ENCODE measurements at regions not wholly inside any gene's neighbourhood (a gene's known extent, or its start where the extent isn't known, plus 50 kb on each side); places are given as distances from the start of the nearest gene placed in this dataset.

GRCh38 chr10:78186572-78186971 is 152.9 kb downstream of the RPS24 start:
- DNase-seq (ENCODE audit: low read depth, low spot score): no peak

DNA sequence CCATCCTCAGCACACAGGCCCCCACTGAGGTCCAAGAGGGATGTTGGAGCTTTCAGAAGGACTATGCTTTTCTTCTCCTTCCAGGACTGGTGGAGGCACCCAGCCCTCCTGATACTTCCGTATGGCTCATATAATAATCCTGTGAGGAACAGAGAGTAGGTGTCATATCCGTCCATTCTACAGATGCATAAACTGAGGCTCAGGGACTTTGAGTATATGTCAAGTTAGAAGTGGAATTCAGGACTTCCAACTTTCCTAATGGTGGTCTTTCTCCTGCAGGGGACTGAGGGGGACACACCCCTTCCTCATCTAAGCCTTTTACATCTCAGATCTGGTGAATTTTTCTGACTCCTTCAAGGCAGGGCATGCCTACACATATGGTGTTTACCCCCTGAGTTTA is 153.7 kb downstream of the RPS24 start:
- DNase-seq (ENCODE audit: low read depth, low spot score): no peak

DNA sequence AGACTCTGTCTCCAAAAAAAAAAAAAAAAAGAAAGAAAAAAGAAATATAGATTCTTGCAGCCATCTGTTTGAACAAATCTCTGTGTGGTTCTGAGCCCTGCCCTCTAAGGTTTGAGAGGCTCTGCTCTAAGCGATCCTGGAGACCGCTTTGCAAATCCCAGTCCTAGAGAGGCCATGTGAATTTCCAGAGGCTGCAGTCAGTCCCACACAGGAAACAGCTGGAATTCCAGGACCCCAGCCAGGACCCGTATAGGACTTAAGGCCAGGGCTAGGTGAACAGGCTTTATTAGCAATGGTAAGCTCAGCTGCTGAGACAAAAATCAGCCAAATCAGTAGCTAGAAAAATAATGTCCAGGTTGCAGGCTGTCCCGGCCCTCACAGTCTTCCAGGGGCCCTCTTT is 154.8 kb downstream of the RPS24 start:
- DNase-seq (ENCODE audit: low read depth, low spot score): no peak

DNA sequence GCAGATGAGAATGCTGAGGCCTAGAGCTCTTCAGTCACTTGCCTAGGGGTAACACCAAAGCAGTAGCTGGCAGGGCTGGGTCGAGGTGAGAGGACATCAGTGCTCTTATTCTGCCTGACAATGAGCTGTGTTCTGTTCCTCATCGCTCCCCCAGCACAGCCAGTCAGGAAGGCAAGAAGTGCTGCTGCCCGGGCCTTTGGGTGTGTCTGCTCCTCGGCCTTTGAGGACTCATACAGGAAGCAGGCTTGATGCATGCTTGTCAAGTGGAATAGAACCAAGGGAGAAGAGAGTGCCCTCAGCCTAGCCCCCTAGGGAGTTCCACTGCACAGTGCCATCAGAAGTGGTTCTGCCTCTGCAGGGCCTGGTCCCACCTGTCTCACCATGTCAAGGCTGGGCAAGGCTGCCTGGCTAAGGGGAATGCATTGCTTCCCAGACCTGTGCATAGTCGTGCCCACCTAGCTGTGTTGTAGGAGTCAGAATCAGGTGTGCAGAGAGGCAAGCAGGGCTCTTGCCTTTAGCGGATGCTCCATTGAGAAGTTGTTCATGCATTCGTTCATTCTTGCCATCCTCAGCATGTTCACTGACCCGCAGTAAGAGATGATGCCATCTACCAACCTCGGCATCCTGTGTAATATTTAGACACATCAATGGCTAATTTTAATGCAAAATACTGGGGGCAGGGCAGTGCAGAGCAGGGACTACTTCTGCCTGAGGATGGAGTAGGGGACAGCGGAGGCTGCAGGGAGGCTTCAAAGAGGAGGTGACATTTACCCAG is 156.6 kb downstream of the RPS24 start:
- DNase-seq (ENCODE audit: low read depth, low spot score): no peak

DNA sequence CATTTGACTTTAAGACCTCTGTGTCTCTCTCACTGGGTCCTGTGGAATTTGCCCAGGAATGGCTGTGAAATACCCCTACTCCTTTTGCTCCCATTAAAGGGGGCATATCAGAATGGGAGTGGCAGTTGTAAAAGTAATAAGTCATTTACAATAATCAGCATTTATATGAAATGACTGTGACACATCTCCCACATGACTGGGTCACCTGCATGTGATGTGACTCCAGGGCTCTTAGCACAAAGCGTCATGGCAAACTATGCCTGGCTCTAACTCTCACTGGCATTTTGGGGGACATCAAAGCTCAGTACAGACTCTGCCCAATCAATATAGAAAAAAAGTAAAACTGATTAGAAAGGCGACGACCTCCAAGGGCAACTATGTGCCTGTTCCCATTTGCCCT is 157.6 kb downstream of the RPS24 start:
- DNase-seq (ENCODE audit: low read depth, low spot score): no peak

GRCh38 chr10:78193189-78193588 is 159.5 kb downstream of the RPS24 start:
- no peak for DNase-seq (ENCODE audit: low read depth, low spot score)

GRCh38 chr10:78194050-78194449 is 160.4 kb downstream of the RPS24 start:
- DNase-seq (ENCODE audit: low read depth, low spot score): no peak

DNA sequence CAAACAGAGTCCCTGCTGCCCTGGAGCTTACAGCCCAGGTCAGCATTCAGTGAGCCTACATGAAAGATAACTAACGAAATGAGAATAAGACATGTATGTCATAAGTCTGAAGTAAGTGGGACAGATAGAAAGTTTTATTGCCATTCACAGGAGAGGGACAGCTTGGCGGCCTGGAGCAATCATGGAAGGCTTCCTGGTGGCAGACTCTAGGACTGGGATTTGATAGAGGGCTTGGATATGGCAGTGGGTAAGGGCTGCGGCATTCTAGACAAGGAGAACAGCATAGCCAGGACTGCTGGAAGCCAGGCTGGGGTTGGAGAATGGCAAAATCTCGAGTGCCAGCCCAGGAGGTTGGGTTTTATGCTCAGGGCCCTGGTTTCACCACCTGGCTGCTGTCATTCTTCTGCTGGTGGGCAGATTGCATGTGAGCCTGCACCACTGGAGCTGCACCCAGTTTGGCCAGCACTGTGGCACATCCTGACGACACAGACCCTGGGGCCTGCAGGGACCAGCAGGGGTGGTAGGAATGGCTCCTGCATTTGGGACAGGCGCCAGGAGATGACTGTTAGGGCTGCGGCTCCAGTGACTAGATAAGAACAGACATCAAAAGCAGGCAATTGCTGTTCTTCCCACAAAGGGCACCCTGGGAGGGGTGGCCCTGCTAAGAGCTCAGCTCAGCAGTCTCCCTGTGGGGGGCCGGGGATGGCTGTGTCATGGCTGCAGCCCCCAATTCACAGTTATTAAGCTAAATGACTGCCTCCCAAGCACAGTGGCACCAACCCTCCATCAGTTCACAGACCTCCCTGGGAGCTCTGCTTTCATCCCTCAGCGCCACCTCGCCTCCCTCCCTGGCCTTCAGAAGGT is 161.1 kb downstream of the RPS24 start:
- DNase-seq (ENCODE audit: low read depth, low spot score): no peak

- no peak for DNase-seq (ENCODE audit: low read depth, low spot score)
Observed at GRCh38 chr10:78196396-78196795, 162.7 kb downstream of the RPS24 start.

GRCh38 chr10:78196964-78197363 is 163.3 kb downstream of the RPS24 start:
- no peak for DNase-seq (ENCODE audit: low read depth, low spot score)

GRCh38 chr10:78197628-78198272 is 164.1 kb downstream of the RPS24 start:
- no peak for DNase-seq (ENCODE audit: low read depth, low spot score)

GRCh38 chr10:78199005-78199725 is 165.5 kb downstream of the RPS24 start:
- DNase-seq (ENCODE audit: low read depth, low spot score): no peak

DNA sequence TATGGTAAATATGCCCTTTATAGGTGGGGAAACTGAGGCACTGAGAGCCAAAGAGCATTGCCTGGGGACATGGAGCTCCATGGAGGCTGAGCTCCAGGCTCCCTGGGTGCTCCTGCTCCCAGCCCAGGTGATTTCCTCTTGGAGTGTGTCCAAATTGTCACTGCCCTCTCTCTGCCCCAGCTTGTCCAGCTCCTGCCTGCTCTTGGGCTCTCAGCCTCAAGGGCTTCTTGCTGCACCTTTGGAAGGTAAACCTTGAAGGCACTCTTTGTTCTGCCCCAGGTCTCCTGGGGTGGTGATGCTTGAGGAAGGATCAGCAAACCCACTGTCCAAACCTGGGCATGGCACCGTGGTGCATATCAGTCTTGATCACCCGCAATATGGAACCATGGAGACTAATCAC is 166.1 kb downstream of the RPS24 start:
- no peak for DNase-seq (ENCODE audit: low read depth, low spot score)

GRCh38 chr10:78200686-78201085 is 167.0 kb downstream of the RPS24 start:
- no peak for DNase-seq (ENCODE audit: low read depth, low spot score)

DNA sequence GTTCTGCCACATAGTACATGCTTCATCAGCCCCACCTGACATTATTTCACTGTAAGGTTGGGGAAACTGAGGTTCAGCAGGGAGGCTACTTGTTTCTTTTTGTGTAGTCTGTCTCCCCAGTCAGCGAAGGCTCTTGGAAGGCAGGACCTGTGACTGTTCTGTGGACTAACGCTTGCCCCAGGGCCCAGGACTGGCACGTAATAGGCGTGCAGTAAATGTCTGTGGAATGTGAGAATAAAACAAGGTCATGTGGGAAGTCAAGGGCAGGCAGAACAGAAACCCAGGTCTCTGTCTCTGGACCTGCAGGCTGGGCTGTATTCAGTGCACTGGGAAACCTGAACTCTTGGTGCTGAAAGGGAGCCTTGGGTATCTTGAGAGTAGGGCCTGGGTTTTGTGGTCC is 168.7 kb downstream of the RPS24 start:
- no peak for DNase-seq (ENCODE audit: low read depth, low spot score)

DNA sequence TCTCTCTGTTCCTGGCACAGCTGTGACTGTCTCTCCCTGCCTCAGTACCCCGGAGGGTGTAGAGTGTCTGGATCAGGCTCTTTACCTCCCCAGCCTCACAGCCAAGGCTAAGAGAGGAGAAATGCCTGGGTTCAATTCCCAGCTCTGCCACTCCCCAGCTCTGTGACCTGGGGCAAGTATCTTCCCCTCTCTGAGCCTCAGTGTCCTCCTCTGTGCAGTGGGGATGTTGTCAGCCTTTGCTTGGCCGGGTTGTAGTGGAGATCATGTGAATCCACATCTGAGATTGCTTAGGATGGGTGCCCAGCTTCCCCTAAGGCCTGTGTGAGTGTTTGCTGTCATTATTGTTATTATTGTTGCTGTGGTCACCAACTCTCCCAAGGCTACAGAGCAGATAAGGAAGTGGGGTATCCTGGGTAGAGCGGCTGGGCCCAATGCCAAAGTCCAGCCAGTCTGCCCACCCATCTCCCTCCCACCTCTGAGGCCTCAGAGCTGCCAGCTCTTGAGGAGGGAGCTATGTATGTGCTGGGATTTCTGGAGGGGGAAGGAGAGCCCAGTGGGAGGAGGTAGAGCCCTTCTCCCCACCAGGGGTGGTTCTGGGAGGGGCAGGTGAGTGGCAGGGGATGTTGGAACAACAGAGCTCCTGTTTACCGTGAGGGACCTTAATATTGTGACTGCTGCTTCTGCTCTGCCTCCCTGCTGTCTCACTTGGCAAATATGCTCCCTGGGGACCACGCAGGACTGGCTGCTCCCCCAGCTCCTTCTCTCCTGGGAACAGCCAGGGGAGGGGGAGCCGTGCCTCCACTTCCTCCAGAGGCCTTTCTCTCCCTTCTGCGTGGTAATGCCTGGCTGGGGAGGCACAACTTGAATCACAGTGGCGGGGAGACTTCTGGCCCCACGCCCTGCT is 170.5 kb downstream of the RPS24 start:
- DNase-seq (ENCODE audit: low read depth, low spot score): no peak

DNA sequence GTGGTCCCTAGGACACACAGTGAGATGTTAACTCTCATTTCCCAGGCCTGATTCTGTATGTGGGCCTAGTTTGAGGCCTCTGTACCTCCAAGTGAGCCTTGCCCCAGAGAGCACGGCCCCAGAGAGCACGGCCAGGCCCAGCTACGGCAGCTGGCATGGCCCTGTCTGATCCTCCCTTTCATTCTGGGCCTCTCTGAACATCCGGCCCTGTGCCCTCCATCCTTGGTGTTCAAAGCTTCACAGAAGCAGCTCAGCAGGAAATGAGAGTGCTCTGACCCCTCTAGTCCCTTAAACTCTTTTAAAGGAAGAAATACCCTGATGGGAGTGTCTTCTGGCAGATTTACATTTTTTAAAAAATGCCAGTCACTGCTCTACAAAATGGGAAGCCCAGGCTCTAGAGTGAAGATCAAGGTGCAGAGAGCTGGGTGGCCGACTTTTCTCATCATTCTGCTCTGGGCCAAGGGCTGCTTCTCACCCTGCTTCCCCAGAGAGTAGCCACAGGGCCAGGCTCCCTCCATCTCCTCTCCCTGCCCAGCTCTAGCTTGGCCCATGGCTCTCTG is 171.9 kb downstream of the RPS24 start:
- no peak for DNase-seq (ENCODE audit: low read depth, low spot score)

GRCh38 chr10:78207216-78207615 is 173.6 kb downstream of the RPS24 start:
- no peak for DNase-seq (ENCODE audit: low read depth, low spot score)

DNA sequence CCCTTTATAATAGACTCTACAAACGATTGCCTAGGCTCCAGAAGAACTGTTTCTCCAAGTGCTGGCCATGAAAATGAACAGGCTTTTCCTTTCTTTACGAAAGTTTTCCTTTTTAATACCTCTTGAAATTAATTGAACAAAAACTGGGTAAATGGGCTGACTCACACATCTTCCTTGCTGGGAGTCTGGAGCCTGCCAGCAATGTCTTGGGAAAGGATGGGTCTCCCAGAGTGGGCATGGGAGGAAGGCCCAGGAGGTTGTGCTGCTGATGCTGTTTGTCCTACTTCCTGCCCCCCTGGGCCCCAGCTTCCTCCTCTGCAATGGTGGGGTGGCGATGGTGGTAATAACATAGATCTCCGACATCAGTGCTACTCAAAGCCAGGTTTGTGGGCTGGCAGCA is 174.1 kb downstream of the RPS24 start:
- no peak for DNase-seq (ENCODE audit: low read depth, low spot score)

GRCh38 chr10:78209970-78210369 is 176.3 kb downstream of the RPS24 start:
- DNase-seq (ENCODE audit: low read depth, low spot score): no peak
